OCI-LY7 (cell line): ENCODE measurements at regions not wholly inside any gene's neighbourhood (a gene's known extent, or its start where the extent isn't known, plus 50 kb on each side); places are given as distances from the start of the nearest gene placed in this dataset.

Experiments used
- CTCF ChIP-seq: fragments of 200-600 bp; sonication (generic); conservative IDR thresholded peaks from 2 replicates; pipeline ENCODE4 v1.5.1; 2014; ENCODE audit warnings: mild to moderate bottlenecking, antibody characterized with exemption, low read length, moderate library complexity, mixed read lengths
- EZH2phosphoT487 ChIP-seq: fragments of 200-600 bp; sonication (generic); IDR thresholded peaks from 2 replicates; pipeline ENCODE4 v1.6.1; 2018; ENCODE audit warnings: low read depth, borderline replicate concordance, mild to moderate bottlenecking, mixed run types, antibody characterized with exemption, low read length, moderate library complexity, mixed read lengths

- TF ChIP-seq CTCF: no peak
- TF ChIP-seq EZH2phosphoT487: no peak
These were observed 69.9 kb upstream of the PTPRZ1 start for GRCh38 chr7:121803039-121803438.
